Activated B cell treated with CpG ODN at 0.5 μM for 24 hours (primary cell): ENCODE measurements at regions not wholly inside any gene's neighbourhood (a gene's known extent, or its start where the extent isn't known, plus 50 kb on each side); places are given as distances from the start of the nearest gene placed in this dataset.

Experiments used
- ATAC-seq: fragments of 200-7000 bp; cut with Tn5 transposase; one replicate; pipeline ENCODE4 v1.10.0; 2021; ENCODE audit warnings: low read depth, mild to moderate bottlenecking, moderate library complexity
- CTCF ChIA-PET: fragments of 350-600 bp; sonication (Branson Sonifier 250); formaldehyde crosslinking; loops from one replicate; lab custom pipeline; 2021; ENCODE audit warnings: antibody characterized with exemption; lab: Charles Lee
- POLR2A ChIA-PET: fragments of 350-600 bp; sonication (Branson Sonifier 250); formaldehyde crosslinking; loops from one replicate; lab custom pipeline; 2021; ENCODE audit warnings: antibody characterized with exemption; lab: Charles Lee
- DNase-seq: peaks from one replicate; pipeline ENCODE4 v3.0.0; 2022
- H3K27ac Mint-ChIP-seq: one replicate; pipeline ENCODE4 v1.8.0; 2020; ENCODE audit warnings: mixed read lengths
- H3K27me3 Mint-ChIP-seq: one replicate; pipeline ENCODE4 v1.8.0; 2021; ENCODE audit warnings: mixed read lengths
- H3K36me3 Mint-ChIP-seq: one replicate; pipeline ENCODE4 v1.8.0; 2021; ENCODE audit warnings: low read depth, mixed read lengths
- H3K4me1 Mint-ChIP-seq: one replicate; pipeline ENCODE4 v1.8.0; 2021; ENCODE audit warnings: mixed read lengths
- H3K4me3 Mint-ChIP-seq: one replicate; pipeline ENCODE4 v1.8.0; 2020; ENCODE audit warnings: mild to moderate bottlenecking, mixed read lengths
- H3K9me3 Mint-ChIP-seq: one replicate; pipeline ENCODE4 v1.8.0; 2020; ENCODE audit warnings: mixed read lengths
- intact Hi-C: fragments of 100-400 bp; cut with micrococcal nuclease; formaldehyde crosslinking; loops from one replicate; pipeline ENCODE4 v1.15.1; 2024
- TF ChIP-seq, protein P1 (sequence below): fragments of 200-600 bp; IDR thresholded peaks from one replicate; pipeline ENCODE4 v1.8.0; 2022; ENCODE audit warnings: antibody characterized with exemption, mild to moderate bottlenecking

DNA sequence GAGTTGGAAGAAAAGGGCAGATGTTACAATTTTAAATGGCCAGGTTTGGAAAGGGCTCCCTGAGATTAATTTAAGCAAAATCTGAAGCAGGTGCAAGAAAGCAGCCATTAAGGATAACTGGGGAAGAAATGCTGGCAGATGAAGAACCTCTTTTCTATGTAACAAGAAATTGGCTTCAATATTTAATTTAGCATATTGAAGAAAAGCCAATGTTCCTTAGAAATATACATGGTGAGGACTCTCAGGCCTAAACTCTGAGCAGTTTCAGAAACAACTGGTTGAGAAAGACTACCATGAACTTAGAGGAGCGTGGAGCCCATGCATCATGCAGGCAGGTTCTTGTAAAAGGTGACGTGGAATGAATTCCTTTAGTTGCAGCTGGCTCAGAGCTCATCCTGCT lies 152.8 kb downstream of the LRIG3 start:
- no peaks in the 10 kb centered on the region for H3K27me3 Mint-ChIP-seq

DNA sequence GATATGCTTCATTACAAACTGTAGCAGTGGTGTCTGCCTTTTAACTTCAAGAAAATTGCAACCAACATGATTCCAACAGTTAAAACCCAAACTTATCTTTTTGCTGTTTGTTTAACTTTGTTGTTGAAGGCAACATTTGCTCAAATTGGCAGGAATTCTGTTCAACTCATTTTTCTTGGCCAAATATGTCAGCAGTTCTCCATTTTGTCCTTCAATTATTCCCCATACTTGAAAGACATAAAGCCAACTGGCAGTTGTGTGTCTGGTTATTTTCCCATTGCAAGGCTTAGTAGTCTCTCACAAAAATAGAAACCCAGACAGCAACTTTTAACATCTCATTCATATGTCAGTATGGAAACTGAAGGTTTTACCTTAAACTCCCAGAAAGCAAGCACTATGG lies 146.3 kb downstream of the LRIG3 start:
- no peak for ATAC-seq
- Mint-ChIP-seq H3K27ac (no peak overlapping the region), H3K27me3 (no peaks in the 10 kb centered on the region), H3K4me3 (no peak overlapping the region), H3K4me1 (no peaks in the 10 kb centered on the region), H3K36me3 (no peaks in the 10 kb centered on the region), H3K9me3 (peaks cover 6% of the 10 kb centered on the region)
- ChIA-PET POLR2A (no interaction called here), CTCF (no interaction called here)
- DNase-seq, result no peak
- TF ChIP-seq, protein P1, sequence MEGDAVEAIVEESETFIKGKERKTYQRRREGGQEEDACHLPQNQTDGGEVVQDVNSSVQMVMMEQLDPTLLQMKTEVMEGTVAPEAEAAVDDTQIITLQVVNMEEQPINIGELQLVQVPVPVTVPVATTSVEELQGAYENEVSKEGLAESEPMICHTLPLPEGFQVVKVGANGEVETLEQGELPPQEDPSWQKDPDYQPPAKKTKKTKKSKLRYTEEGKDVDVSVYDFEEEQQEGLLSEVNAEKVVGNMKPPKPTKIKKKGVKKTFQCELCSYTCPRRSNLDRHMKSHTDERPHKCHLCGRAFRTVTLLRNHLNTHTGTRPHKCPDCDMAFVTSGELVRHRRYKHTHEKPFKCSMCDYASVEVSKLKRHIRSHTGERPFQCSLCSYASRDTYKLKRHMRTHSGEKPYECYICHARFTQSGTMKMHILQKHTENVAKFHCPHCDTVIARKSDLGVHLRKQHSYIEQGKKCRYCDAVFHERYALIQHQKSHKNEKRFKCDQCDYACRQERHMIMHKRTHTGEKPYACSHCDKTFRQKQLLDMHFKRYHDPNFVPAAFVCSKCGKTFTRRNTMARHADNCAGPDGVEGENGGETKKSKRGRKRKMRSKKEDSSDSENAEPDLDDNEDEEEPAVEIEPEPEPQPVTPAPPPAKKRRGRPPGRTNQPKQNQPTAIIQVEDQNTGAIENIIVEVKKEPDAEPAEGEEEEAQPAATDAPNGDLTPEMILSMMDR, result no peak
- intact Hi-C loops, result no loop called here

More for the DNA sequence above, 152.8 kb downstream of the LRIG3 start:
- H3K4me1 Mint-ChIP-seq, result no peaks in the 10 kb centered on the region
- no peak for DNase-seq
- H3K4me3 Mint-ChIP-seq, result no peak overlapping the region
- intact Hi-C loops, result no loop called here
- H3K9me3 Mint-ChIP-seq, result peaks cover 8% of the 10 kb centered on the region
- ChIA-PET CTCF (no interaction called here), POLR2A (no interaction called here)
- no peak overlapping the region for H3K27ac Mint-ChIP-seq
- no peaks in the 10 kb centered on the region for H3K36me3 Mint-ChIP-seq
- TF ChIP-seq, protein P1, result no peak
- no peak for ATAC-seq

DNA sequence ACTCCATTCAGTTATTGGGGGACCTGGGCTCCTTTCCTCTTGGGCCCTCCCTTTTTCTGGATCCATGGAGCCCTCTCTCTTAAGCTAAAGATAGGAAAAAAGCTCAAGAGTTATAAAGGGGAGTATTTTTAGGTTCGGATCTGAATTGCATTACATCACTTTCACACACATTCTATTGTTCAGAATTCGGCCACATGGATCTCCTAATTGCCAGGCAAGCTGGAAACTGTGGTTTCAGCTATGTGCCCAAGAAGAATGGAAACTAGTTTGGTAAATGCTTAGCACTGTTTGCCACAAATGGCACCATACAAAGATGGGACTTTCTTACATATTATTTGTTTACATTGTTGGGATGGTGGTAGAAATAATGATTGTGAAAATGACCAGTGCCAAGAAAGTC lies 145.6 kb downstream of the LRIG3 start:
- intact Hi-C loops, result no loop called here
- no peak overlapping the region for H3K4me3 Mint-ChIP-seq
- no peaks in the 10 kb centered on the region for H3K4me1 Mint-ChIP-seq
- POLR2A ChIA-PET, result no interaction called here
- ATAC-seq (no peak), DNase-seq (no peak)
- H3K9me3 Mint-ChIP-seq, result peaks cover 4% of the 10 kb centered on the region
- H3K27me3 Mint-ChIP-seq, result no peaks in the 10 kb centered on the region
- TF ChIP-seq, protein P1, result no peak
- no peaks in the 10 kb centered on the region for H3K36me3 Mint-ChIP-seq
- no peak overlapping the region for H3K27ac Mint-ChIP-seq
- CTCF ChIA-PET, result no interaction called here

DNA sequence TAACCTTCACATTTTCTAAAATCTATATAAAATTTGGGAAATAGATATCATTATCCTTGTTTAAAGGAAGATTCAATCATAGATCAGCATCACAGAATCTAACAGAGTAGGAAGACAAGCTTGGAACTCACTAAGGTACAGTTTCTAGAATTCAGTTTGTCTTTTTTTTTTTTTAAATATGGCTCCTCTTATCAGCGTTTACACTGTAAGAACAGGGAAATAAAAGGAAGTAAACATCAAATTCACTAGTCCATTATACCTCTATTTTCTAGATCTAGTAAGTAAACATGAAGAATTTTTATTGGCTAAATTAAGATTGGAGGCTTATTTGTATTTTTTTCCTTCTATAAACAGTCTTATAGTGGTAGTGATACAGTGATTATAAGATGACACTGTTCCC lies 144.9 kb downstream of the LRIG3 start:
- intact Hi-C loops, result no loop called here
- no peak overlapping the region for H3K27ac Mint-ChIP-seq
- H3K27me3 Mint-ChIP-seq, result no peaks in the 10 kb centered on the region
- DNase-seq, result no peak
- H3K36me3 Mint-ChIP-seq, result no peaks in the 10 kb centered on the region
- H3K4me1 Mint-ChIP-seq, result no peaks in the 10 kb centered on the region
- POLR2A ChIA-PET, result no interaction called here
- no peak for ATAC-seq
- H3K9me3 Mint-ChIP-seq, result peaks cover 6% of the 10 kb centered on the region
- H3K4me3 Mint-ChIP-seq, result no peak overlapping the region
- TF ChIP-seq, protein P1, result no peak
- CTCF ChIA-PET, result no interaction called here

DNA sequence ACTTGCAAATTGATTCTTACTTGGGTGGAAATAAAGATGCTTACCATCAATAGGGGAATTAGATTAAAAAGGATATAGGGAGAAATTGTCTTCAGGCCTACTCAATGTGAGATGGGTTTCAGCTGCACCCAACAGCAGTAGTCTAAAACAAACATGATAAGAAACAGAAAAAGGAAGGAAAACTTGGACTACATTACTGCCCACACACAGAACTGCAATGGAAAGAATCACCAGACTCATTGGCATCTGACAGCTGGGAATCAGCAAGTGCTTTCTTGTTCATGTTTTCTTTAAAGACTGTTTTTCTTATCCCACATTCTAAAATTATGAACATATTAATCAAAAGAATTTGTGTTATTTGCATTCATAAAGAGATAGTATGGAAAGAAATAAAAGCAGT lies 144.2 kb downstream of the LRIG3 start:
- DNase-seq (no peak), ATAC-seq (no peak)
- Mint-ChIP-seq H3K36me3 (no peaks in the 10 kb centered on the region), H3K27me3 (no peaks in the 10 kb centered on the region), H3K4me3 (no peak overlapping the region), H3K27ac (no peak overlapping the region), H3K4me1 (no peaks in the 10 kb centered on the region), H3K9me3 (peaks cover 4% of the 10 kb centered on the region)
- intact Hi-C loops, result no loop called here
- POLR2A ChIA-PET, result no interaction called here
- CTCF ChIA-PET, result no interaction called here
- TF ChIP-seq, protein P1, result no peak
